ENCODE measurements at regions not wholly inside any gene's neighbourhood (a gene's known extent, or its start where the extent isn't known, plus 50 kb on each side); places are given as distances from the start of the nearest gene placed in this dataset.

GRCh38 chr5:73297430-73297829 is 124.4 kb downstream of the TMEM174 start:
- H3K27me3 ChIP-seq (ENCODE audit: control insufficient read depth in 1 of 2, insufficient read depth in 2 of 2, low read length in 1 of 2): no peaks in the 10 kb centered on the region
- H3K36me3 ChIP-seq (ENCODE audit: control insufficient read depth in 1 of 2, insufficient read depth in 2 of 2, low read length in 1 of 2): no peaks in the 10 kb centered on the region
- H3K4me3 ChIP-seq (ENCODE audit: low read length in 2 of 2): no peak overlapping the region
- 85 to 87% methylated on average over 5 of the region's 5 CpGs for WGBS, 2 donors
- ATAC-seq (ENCODE audit: low FRiP score) (no peak), DNase-seq (no peak)
- intact Hi-C loops (cut with DNase I): loop anchor here in 1 of 2 donors (5.0 kb wide), 1 partner anchor 80 kb away; no protein-coding TSS in a partner anchor
- H3K4me1 ChIP-seq (ENCODE audit: control insufficient read depth in 1 of 2, insufficient read depth in 2 of 2, low read length in 2 of 2): no peaks in the 10 kb centered on the region
- H3K9me3 ChIP-seq (ENCODE audit: control insufficient read depth, low read length): no peaks in the 10 kb centered on the region
- H3K27ac ChIP-seq (ENCODE audit: low read depth in 1 of 2, low read length in 2 of 2): no peak overlapping the region

GRCh38 chr5:73296772-73297171 is 123.8 kb downstream of the TMEM174 start:
- WGBS, 2 donors: 78 to 79% methylated on average over 4 of the region's 4 CpGs
- no peak overlapping the region for H3K27ac ChIP-seq (ENCODE audit: low read depth in 1 of 2, low read length in 2 of 2)
- no peak for ATAC-seq (ENCODE audit: low FRiP score)
- H3K27me3 ChIP-seq (ENCODE audit: control insufficient read depth in 1 of 2, insufficient read depth in 2 of 2, low read length in 1 of 2): no peaks in the 10 kb centered on the region
- no peaks in the 10 kb centered on the region for H3K4me1 ChIP-seq (ENCODE audit: control insufficient read depth in 1 of 2, insufficient read depth in 2 of 2, low read length in 2 of 2)
- no peaks in the 10 kb centered on the region for H3K36me3 ChIP-seq (ENCODE audit: control insufficient read depth in 1 of 2, insufficient read depth in 2 of 2, low read length in 1 of 2)
- H3K9me3 ChIP-seq (ENCODE audit: control insufficient read depth, low read length): no peaks in the 10 kb centered on the region
- H3K4me3 ChIP-seq (ENCODE audit: low read length in 2 of 2): no peak overlapping the region
- intact Hi-C loops (cut with DNase I): loop anchor here in 1 of 2 donors (5.0 kb wide), 1 partner anchor 79 kb away; no protein-coding TSS in a partner anchor
- no peak for DNase-seq

GRCh38 chr5:73295921-73296320 is 122.9 kb downstream of the TMEM174 start:
- ATAC-seq (ENCODE audit: low FRiP score) (no peak), DNase-seq (no peak)
- WGBS, 2 donors: 78 to 86% methylated on average over 4 of the region's 4 CpGs
- H3K4me3 ChIP-seq (ENCODE audit: low read length in 2 of 2): no peak overlapping the region
- no peaks in the 10 kb centered on the region for H3K27me3 ChIP-seq (ENCODE audit: control insufficient read depth in 1 of 2, insufficient read depth in 2 of 2, low read length in 1 of 2)
- no peaks in the 10 kb centered on the region for H3K36me3 ChIP-seq (ENCODE audit: control insufficient read depth in 1 of 2, insufficient read depth in 2 of 2, low read length in 1 of 2)
- intact Hi-C loops (cut with DNase I): loop anchor here in 1 of 2 donors (5.0 kb wide), 1 partner anchor 79 kb away; no protein-coding TSS in a partner anchor
- H3K4me1 ChIP-seq (ENCODE audit: control insufficient read depth in 1 of 2, insufficient read depth in 2 of 2, low read length in 2 of 2): no peaks in the 10 kb centered on the region
- H3K27ac ChIP-seq (ENCODE audit: low read depth in 1 of 2, low read length in 2 of 2): no peak overlapping the region
- H3K9me3 ChIP-seq (ENCODE audit: control insufficient read depth, low read length): no peaks in the 10 kb centered on the region

GRCh38 chr5:73295447-73295846 is 122.5 kb downstream of the TMEM174 start:
- Histone ChIP-seq H3K36me3 (ENCODE audit: control insufficient read depth in 1 of 2, insufficient read depth in 2 of 2, low read length in 1 of 2) (no peaks in the 10 kb centered on the region), H3K4me3 (ENCODE audit: low read length in 2 of 2) (no peak overlapping the region), H3K4me1 (ENCODE audit: control insufficient read depth in 1 of 2, insufficient read depth in 2 of 2, low read length in 2 of 2) (no peaks in the 10 kb centered on the region), H3K27ac (ENCODE audit: low read depth in 1 of 2, low read length in 2 of 2) (no peak overlapping the region), H3K27me3 (ENCODE audit: control insufficient read depth in 1 of 2, insufficient read depth in 2 of 2, low read length in 1 of 2) (no peaks in the 10 kb centered on the region), H3K9me3 (ENCODE audit: control insufficient read depth, low read length) (no peaks in the 10 kb centered on the region)
- intact Hi-C loops (cut with DNase I): loop anchor here in 1 of 2 donors (5.0 kb wide), 1 partner anchor 78 kb away; no protein-coding TSS in a partner anchor
- 92 to 97% methylated on average over 2 of the region's 2 CpGs for WGBS, 2 donors
- ATAC-seq (ENCODE audit: low FRiP score): no peak
- DNase-seq: no peak

GRCh38 chr5:73292816-73293459 is 119.9 kb downstream of the TMEM174 start:
- Histone ChIP-seq H3K4me3 (ENCODE audit: low read length in 2 of 2) (no peak overlapping the region), H3K36me3 (ENCODE audit: control insufficient read depth in 1 of 2, insufficient read depth in 2 of 2, low read length in 1 of 2) (no peaks in the 10 kb centered on the region), H3K27me3 (ENCODE audit: control insufficient read depth in 1 of 2, insufficient read depth in 2 of 2, low read length in 1 of 2) (no peaks in the 10 kb centered on the region), H3K9me3 (ENCODE audit: control insufficient read depth, low read length) (no peaks in the 10 kb centered on the region), H3K27ac (ENCODE audit: low read depth in 1 of 2, low read length in 2 of 2) (no peak overlapping the region), H3K4me1 (ENCODE audit: control insufficient read depth in 1 of 2, insufficient read depth in 2 of 2, low read length in 2 of 2) (no peaks in the 10 kb centered on the region)
- WGBS, 2 donors: 80% methylated on average over 7 of the region's 7 CpGs
- intact Hi-C loops (cut with DNase I): no loop called here
- no peak for ATAC-seq (ENCODE audit: low FRiP score)
- no peak for DNase-seq

- 92 to 93% methylated on average over 7 of the region's 7 CpGs for WGBS, 2 donors
- no peaks in the 10 kb centered on the region for H3K9me3 ChIP-seq (ENCODE audit: control insufficient read depth, low read length)
- no peak overlapping the region for H3K27ac ChIP-seq (ENCODE audit: low read depth in 1 of 2, low read length in 2 of 2)
- no peaks in the 10 kb centered on the region for H3K27me3 ChIP-seq (ENCODE audit: control insufficient read depth in 1 of 2, insufficient read depth in 2 of 2, low read length in 1 of 2)
- H3K36me3 ChIP-seq (ENCODE audit: control insufficient read depth in 1 of 2, insufficient read depth in 2 of 2, low read length in 1 of 2): no peaks in the 10 kb centered on the region
- H3K4me1 ChIP-seq (ENCODE audit: control insufficient read depth in 1 of 2, insufficient read depth in 2 of 2, low read length in 2 of 2): no peaks in the 10 kb centered on the region
- DNase-seq: no peak
- intact Hi-C loops (cut with DNase I): no loop called here
- H3K4me3 ChIP-seq (ENCODE audit: low read length in 2 of 2): no peak overlapping the region
- no peak for ATAC-seq (ENCODE audit: low FRiP score)
Observed at GRCh38 chr5:73291873-73292272, 118.9 kb downstream of the TMEM174 start.

GRCh38 chr5:73290242-73290641 is 117.2 kb downstream of the TMEM174 start:
- WGBS, 2 donors: 85 to 92% methylated on average over 3 of the region's 3 CpGs
- DNase-seq: no peak

GRCh38 chr5:73288803-73289720 is 116.1 kb downstream of the TMEM174 start:
- no peak overlapping the region for H3K4me3 ChIP-seq (ENCODE audit: low read length in 2 of 2)
- H3K9me3 ChIP-seq (ENCODE audit: control insufficient read depth, low read length): no peaks in the 10 kb centered on the region
- ATAC-seq (ENCODE audit: low FRiP score) (no peak), DNase-seq (no peak)
- H3K4me1 ChIP-seq (ENCODE audit: control insufficient read depth in 1 of 2, insufficient read depth in 2 of 2, low read length in 2 of 2): no peaks in the 10 kb centered on the region
- H3K36me3 ChIP-seq (ENCODE audit: control insufficient read depth in 1 of 2, insufficient read depth in 2 of 2, low read length in 1 of 2): no peaks in the 10 kb centered on the region
- no peaks in the 10 kb centered on the region for H3K27me3 ChIP-seq (ENCODE audit: control insufficient read depth in 1 of 2, insufficient read depth in 2 of 2, low read length in 1 of 2)
- intact Hi-C loops (cut with DNase I): no loop called here
- no peak overlapping the region for H3K27ac ChIP-seq (ENCODE audit: low read depth in 1 of 2, low read length in 2 of 2)
- 83 to 88% methylated on average over 6 of the region's 6 CpGs for WGBS, 2 donors

More at GRCh38 chr5:73290242-73290641, 117.2 kb downstream of the TMEM174 start:
- Histone ChIP-seq H3K4me1 (ENCODE audit: control insufficient read depth in 1 of 2, insufficient read depth in 2 of 2, low read length in 2 of 2) (no peaks in the 10 kb centered on the region), H3K27ac (ENCODE audit: low read depth in 1 of 2, low read length in 2 of 2) (no peak overlapping the region), H3K27me3 (ENCODE audit: control insufficient read depth in 1 of 2, insufficient read depth in 2 of 2, low read length in 1 of 2) (no peaks in the 10 kb centered on the region), H3K4me3 (ENCODE audit: low read length in 2 of 2) (no peak overlapping the region), H3K36me3 (ENCODE audit: control insufficient read depth in 1 of 2, insufficient read depth in 2 of 2, low read length in 1 of 2) (no peaks in the 10 kb centered on the region), H3K9me3 (ENCODE audit: control insufficient read depth, low read length) (no peaks in the 10 kb centered on the region)
- intact Hi-C loops (cut with DNase I): no loop called here
- no peak for ATAC-seq (ENCODE audit: low FRiP score)

Data from aorta (tissue), 5 donors.